Parathyroid adenoma (tissue), 2 donors: ENCODE measurements at regions not wholly inside any gene's neighbourhood (a gene's known extent, or its start where the extent isn't known, plus 50 kb on each side); places are given as distances from the start of the nearest gene placed in this dataset.

Source experiments
- H2AFZ ChIP-seq: fragments of 300-600 bp; sonication (generic); one replicate; pipeline ENCODE4 v1.7.0; 2017; ENCODE audit warnings: antibody characterized with exemption, mild to moderate bottlenecking
- H3K27ac ChIP-seq: fragments of 300-600 bp; sonication (generic); one replicate; pipeline ENCODE4 v1.7.0; 2017
- H3K27me3 ChIP-seq: fragments of 300-600 bp; sonication (generic); one replicate; pipeline ENCODE4 v1.7.0; 2017; ENCODE audit warnings: low read length; ENCODE audit not compliant: control insufficient read depth, insufficient read depth
- H3K36me3 ChIP-seq: fragments of 300-600 bp; sonication (generic); one replicate; pipeline ENCODE4 v1.7.0; 2017; ENCODE audit warnings: low read length; ENCODE audit not compliant: control insufficient read depth, insufficient read depth
- H3K4me1 ChIP-seq: fragments of 300-600 bp; sonication (generic); one replicate; pipeline ENCODE4 v1.7.0; 2017; ENCODE audit warnings: control low read depth
- H3K4me2 ChIP-seq: fragments of 300-600 bp; sonication (generic); one replicate; pipeline ENCODE4 v1.7.0; 2017; ENCODE audit warnings: low read length
- H3K4me3 ChIP-seq: fragments of 300-600 bp; sonication (generic); one replicate; pipeline ENCODE4 v1.7.0; 2017; ENCODE audit warnings: low read depth, low read length
- H3K79me2 ChIP-seq: fragments of 300-600 bp; sonication (generic); one replicate; pipeline ENCODE4 v1.7.0; 2017; ENCODE audit warnings: control low read depth
- H3K9ac ChIP-seq: fragments of 300-600 bp; sonication (generic); one replicate; pipeline ENCODE4 v1.7.0; 2017; ENCODE audit warnings: mild to moderate bottlenecking
- H3K9me3 ChIP-seq: fragments of 300-600 bp; sonication (generic); one replicate; pipeline ENCODE4 v1.7.0; 2017; ENCODE audit warnings: low read length; ENCODE audit not compliant: control insufficient read depth
- CTCF ChIP-seq: fragments of 300-600 bp; sonication (generic); IDR thresholded peaks from one replicate; pipeline ENCODE4 v1.7.0; 2017; ENCODE audit warnings: antibody characterized with exemption, mild to moderate bottlenecking
- donor health status: primary hyperparathyroidism.

GRCh38 chr4:1492651-1493539, 86.7 kb upstream of the NKX1-1 start:
- Histone ChIP-seq H3K4me3 (no peak overlapping the region), H3K27me3 (peaks cover 4% of the 10 kb centered on the region), H2AFZ (no peak overlapping the region), H3K27ac (no peak overlapping the region), H3K79me2 (no peaks in the 10 kb centered on the region), H3K9me3 (no peaks in the 10 kb centered on the region), H3K4me1 (no peaks in the 10 kb centered on the region), H3K36me3 (no peaks in the 10 kb centered on the region), H3K4me2 (no peak overlapping the region), H3K9ac (no peak overlapping the region)
- no peak for TF ChIP-seq CTCF

- no peak overlapping the region for H3K9ac ChIP-seq
- H3K27ac ChIP-seq, result no peak overlapping the region
- no peaks in the 10 kb centered on the region for H3K79me2 ChIP-seq
- no peaks in the 10 kb centered on the region for H3K4me1 ChIP-seq
- peaks cover 4% of the 10 kb centered on the region for H3K27me3 ChIP-seq
- no peak overlapping the region for H3K4me3 ChIP-seq
- no peaks in the 10 kb centered on the region for H3K9me3 ChIP-seq
- no peak for TF ChIP-seq CTCF
- no peaks in the 10 kb centered on the region for H3K36me3 ChIP-seq
- H3K4me2 ChIP-seq, result no peak overlapping the region
- H2AFZ ChIP-seq, result no peak overlapping the region
These were observed 85.9 kb upstream of the NKX1-1 start for GRCh38 chr4:1492142-1492457.

GRCh38 chr4:1491328-1492141, 85.3 kb upstream of the NKX1-1 start:
- H3K4me1 ChIP-seq, result no peaks in the 10 kb centered on the region
- H3K27me3 ChIP-seq, result peaks cover 4% of the 10 kb centered on the region
- H3K9me3 ChIP-seq, result no peaks in the 10 kb centered on the region
- no peak overlapping the region for H3K9ac ChIP-seq
- H3K79me2 ChIP-seq, result no peaks in the 10 kb centered on the region
- no peaks in the 10 kb centered on the region for H3K36me3 ChIP-seq
- no peak for TF ChIP-seq CTCF
- no peak overlapping the region for H3K4me3 ChIP-seq
- H3K27ac ChIP-seq, result no peak overlapping the region
- H2AFZ ChIP-seq, result no peak overlapping the region
- H3K4me2 ChIP-seq, result no peak overlapping the region

- no peak overlapping the region for H3K4me3 ChIP-seq
These were observed 84.5 kb upstream of the NKX1-1 start for GRCh38 chr4:1490654-1491327.

More at GRCh38 chr4:1490654-1491327, 84.5 kb upstream of the NKX1-1 start:
- no peaks in the 10 kb centered on the region for H3K4me1 ChIP-seq
- TF ChIP-seq CTCF, result no peak
- no peaks in the 10 kb centered on the region for H3K9me3 ChIP-seq
- H3K9ac ChIP-seq, result no peak overlapping the region
- no peak overlapping the region for H2AFZ ChIP-seq
- no peaks in the 10 kb centered on the region for H3K36me3 ChIP-seq
- H3K79me2 ChIP-seq, result no peaks in the 10 kb centered on the region
- no peak overlapping the region for H3K4me2 ChIP-seq
- peaks cover 4% of the 10 kb centered on the region for H3K27me3 ChIP-seq
- H3K27ac ChIP-seq, result no peak overlapping the region
